Lower leg skin (tissue), 3 donors: ENCODE measurements at regions not wholly inside any gene's neighbourhood (a gene's known extent, or its start where the extent isn't known, plus 50 kb on each side); places are given as distances from the start of the nearest gene placed in this dataset.

Source experiments
- POLR2A ChIP-seq, 2 donors: fragments of 450-650 bp; IDR thresholded peaks; one replicate each; pipeline ENCODE4 v1.6.1; 2016 to 2017; ENCODE audit warnings: antibody characterized with exemption in 2 of 2, mild to moderate bottlenecking in 1 of 2, moderate library complexity in 1 of 2
- TF ChIP-seq, protein P1 (sequence below), 3 donors: fragments of 450-650 bp; IDR thresholded peaks; one replicate each; pipeline ENCODE4 v1.5.1; 2016; ENCODE audit warnings: antibody characterized with exemption in 3 of 3, mild to moderate bottlenecking in 3 of 3, moderate library complexity in 2 of 3

DNA sequence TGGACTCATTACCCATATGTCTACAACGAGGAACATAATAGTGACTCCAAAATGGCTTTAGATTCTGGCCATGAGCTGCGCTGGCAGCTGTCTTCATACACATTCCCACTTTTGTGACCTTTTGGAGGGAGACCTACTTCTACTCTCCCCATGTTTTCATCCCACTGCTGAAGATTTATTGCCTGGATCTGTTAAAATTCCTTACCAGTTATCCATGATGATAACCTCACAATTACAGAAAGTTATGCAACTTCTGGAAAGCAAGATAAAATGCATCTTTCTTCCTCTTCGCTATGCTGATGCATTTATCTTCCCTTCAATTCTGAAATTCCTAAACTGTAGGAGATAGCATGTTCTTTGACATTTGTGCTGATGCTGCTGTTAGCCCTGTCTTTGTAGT, 855.3 kb downstream of the SLC4A3 start:
- TF ChIP-seq, protein P1, sequence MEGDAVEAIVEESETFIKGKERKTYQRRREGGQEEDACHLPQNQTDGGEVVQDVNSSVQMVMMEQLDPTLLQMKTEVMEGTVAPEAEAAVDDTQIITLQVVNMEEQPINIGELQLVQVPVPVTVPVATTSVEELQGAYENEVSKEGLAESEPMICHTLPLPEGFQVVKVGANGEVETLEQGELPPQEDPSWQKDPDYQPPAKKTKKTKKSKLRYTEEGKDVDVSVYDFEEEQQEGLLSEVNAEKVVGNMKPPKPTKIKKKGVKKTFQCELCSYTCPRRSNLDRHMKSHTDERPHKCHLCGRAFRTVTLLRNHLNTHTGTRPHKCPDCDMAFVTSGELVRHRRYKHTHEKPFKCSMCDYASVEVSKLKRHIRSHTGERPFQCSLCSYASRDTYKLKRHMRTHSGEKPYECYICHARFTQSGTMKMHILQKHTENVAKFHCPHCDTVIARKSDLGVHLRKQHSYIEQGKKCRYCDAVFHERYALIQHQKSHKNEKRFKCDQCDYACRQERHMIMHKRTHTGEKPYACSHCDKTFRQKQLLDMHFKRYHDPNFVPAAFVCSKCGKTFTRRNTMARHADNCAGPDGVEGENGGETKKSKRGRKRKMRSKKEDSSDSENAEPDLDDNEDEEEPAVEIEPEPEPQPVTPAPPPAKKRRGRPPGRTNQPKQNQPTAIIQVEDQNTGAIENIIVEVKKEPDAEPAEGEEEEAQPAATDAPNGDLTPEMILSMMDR (IDR thresholded peaks at IDR 0.05) = no peak
- no peak for TF ChIP-seq POLR2A (IDR thresholded peaks at IDR 0.05)
